ENCODE measurements at regions not wholly inside any gene's neighbourhood (a gene's known extent, or its start where the extent isn't known, plus 50 kb on each side); places are given as distances from the start of the nearest gene placed in this dataset.

GRCh38 chr12:98371419-98371818, 144.0 kb upstream of the TMPO start:
- no peak for DNase-seq
- no peak overlapping the region for H3K27ac ChIP-seq (ENCODE audit: insufficient read length, low read depth, low read length)

More at GRCh38 chr12:98371419-98371818, 144.0 kb upstream of the TMPO start:
- Histone ChIP-seq H2BK120ac (ENCODE audit: low read depth, low read length, poor library complexity, severe bottlenecking) (no peak overlapping the region), H3K4me2 (ENCODE audit: insufficient read depth, insufficient read length, low read length) (no peak overlapping the region), H3T11ph (ENCODE audit: low read length) (no peak overlapping the region), H3K14ac (ENCODE audit: insufficient read depth, low read length) (no peak overlapping the region), H3K18ac (ENCODE audit: insufficient read length, low read depth, low read length) (no peak overlapping the region), H3K4me1 (ENCODE audit: insufficient read depth, low read length) (peaks cover 3% of the 10 kb centered on the region; the same call in 1 of the 2 replicates), H3K23me2 (ENCODE audit: insufficient read length, low read depth, low read length, poor library complexity, severe bottlenecking) (no peaks in the 10 kb centered on the region), H3K9me3 (ENCODE audit: control insufficient read depth, low read depth, low read length) (no peaks in the 10 kb centered on the region), H2BK20ac (ENCODE audit: low read depth, low read length, poor library complexity, severe bottlenecking) (no peak overlapping the region), H4K8ac (replicated peaks; ENCODE audit: insufficient read length, low read depth, low read length) (no peak overlapping the region), H3K23ac (ENCODE audit: insufficient read length, low read depth, low read length) (no peak overlapping the region), H4K20me1 (ENCODE audit: control insufficient read depth, insufficient read depth, insufficient read length) (no peaks in the 10 kb centered on the region), H2AK5ac (ENCODE audit: insufficient read length, low read length) (no peak overlapping the region), H3K27me3 (ENCODE audit: insufficient read depth, low read length) (no peaks in the 10 kb centered on the region), H4K91ac (ENCODE audit: insufficient read length, low read depth, low read length) (no peak overlapping the region), H4K5ac (ENCODE audit: insufficient read length, low read depth, low read length) (no peak overlapping the region), H3K79me2 (ENCODE audit: insufficient read depth, low read length) (no peaks in the 10 kb centered on the region), H3K4ac (ENCODE audit: low read depth, low read length) (no peak overlapping the region), H2BK12ac (ENCODE audit: insufficient read length, low read depth, low read length) (no peak overlapping the region), H2BK5ac (ENCODE audit: insufficient read length, low read length) (no peak overlapping the region), H3K79me1 (ENCODE audit: insufficient read depth, low read depth, low read length, poor library complexity, severe bottlenecking) (no peaks in the 10 kb centered on the region), H3K56ac (ENCODE audit: insufficient read length, low read depth, low read length) (no peak overlapping the region), H2BK15ac (ENCODE audit: low read depth, low read length) (no peak overlapping the region), H3K9ac (ENCODE audit: extremely low read depth, insufficient read length, low read length) (no peak overlapping the region), H2AFZ (ENCODE audit: low read length) (no peak overlapping the region)
- Mint-ChIP-seq H3K4me1 (peaks cover 10 to 12% of the 10 kb centered on the region in 2 experiments), H3K27ac (peak overlapping the region in 1 of 3 experiments; percentile 24; a peak in 1 of 7 replicates), H3K9me3 (no peaks in the 10 kb centered on the region), H3K36me3 (ENCODE audit: insufficient read depth in 1 of 3, low read depth in 3 of 3) (no peaks in the 10 kb centered on the region), H3K27me3 (ENCODE audit: low read depth) (no peaks in the 10 kb centered on the region; the same call in 1 of the 2 replicates), H3K4me3 (no peak overlapping the region)
- no CpG with 5 or more reads among the region's 3 CpGs for WGBS (ENCODE audit: extremely low coverage, insufficient read length, low lambda C conversion rate)
- TF ChIP-seq CTCF (conservative IDR thresholded peaks at IDR 0.05): no peak

Measured in H9 (cell line).